Right cardiac atrium (tissue), 5 donors: ENCODE measurements at regions not wholly inside any gene's neighbourhood (a gene's known extent, or its start where the extent isn't known, plus 50 kb on each side); places are given as distances from the start of the nearest gene placed in this dataset.

Experiments
- ATAC-seq, 2 donors: fragments of 200-7000 bp; cut with Tn5 transposase; one replicate each; pipeline versions ENCODE4 v1.8.0 to v1.9.1; 2020; ENCODE audit warnings: moderate library complexity in 2 of 2, mild to moderate bottlenecking in 1 of 2
- DNase-seq, 3 donors: peaks; one replicate each; pipeline ENCODE4 v3.0.0-alpha.2; 2020
- H3K27ac ChIP-seq: one replicate; pipeline ENCODE4 v1.5.1; 2013; ENCODE audit warnings: mild to moderate bottlenecking, low read length, control low read depth, moderate library complexity
- H3K27me3 ChIP-seq: one replicate; pipeline ENCODE4 v1.6.1; 2013; ENCODE audit not compliant: control insufficient read depth, insufficient read depth
- H3K4me1 ChIP-seq: one replicate; pipeline ENCODE4 v1.6.1; 2013; ENCODE audit warnings: low read length; ENCODE audit not compliant: control insufficient read depth, insufficient read depth
- H3K4me3 ChIP-seq: one replicate; pipeline ENCODE4 v1.5.1; 2013; ENCODE audit warnings: low read length, control low read depth
- H3K9me3 ChIP-seq: one replicate; pipeline ENCODE4 v1.6.1; 2013; ENCODE audit warnings: low read length; ENCODE audit not compliant: control insufficient read depth
- WGBS: extraction: QIAGEN DNeasy Blood & Tissue Kit; methylation state at CpG from one replicate; pipeline ENCODE4 v1.1.7; 2013; 5-methylcytosine and 5-hydroxymethylcytosine counted together
- intact Hi-C, 4 donors: fragments of 100-400 bp; cut with DNase I; formaldehyde crosslinking; loops; one replicate each; pipeline versions ENCODE4 v1.11.0 to v1.14.0; 2022 to 2023
- donor health status: healthy with polysubstance abuse.
- donor health status: DM: no; HTN: yes; CAD: no.
- donor health status: DM: no; HTN: no; CAD: no.
- donor health status: DM: no; HTN: yes; CAD: no; lungs with severe emphysema.
- donor health status: DM: yes; HTN: yes; CAD: no.

GRCh38 chr18:45201489-45201888 is 413.8 kb upstream of the SLC14A2 start:
- intact Hi-C loops, result no loop called here
- Histone ChIP-seq H3K4me3 (no peak overlapping the region), H3K9me3 (no peaks in the 10 kb centered on the region), H3K27me3 (no peaks in the 10 kb centered on the region), H3K4me1 (no peaks in the 10 kb centered on the region), H3K27ac (no peak overlapping the region)
- ATAC-seq (no peak), DNase-seq (no peak)

GRCh38 chr18:45202061-45202460 is 413.2 kb upstream of the SLC14A2 start:
- Histone ChIP-seq H3K4me3 (no peak overlapping the region), H3K4me1 (no peaks in the 10 kb centered on the region), H3K27ac (no peak overlapping the region), H3K9me3 (no peaks in the 10 kb centered on the region), H3K27me3 (no peaks in the 10 kb centered on the region)
- ATAC-seq (no peak), DNase-seq (no peak)
- intact Hi-C loops, result no loop called here

GRCh38 chr18:45203677-45204076 is 411.6 kb upstream of the SLC14A2 start:
- H3K27me3 ChIP-seq, result no peaks in the 10 kb centered on the region
- intact Hi-C loops, result no loop called here
- no peaks in the 10 kb centered on the region for H3K4me1 ChIP-seq
- no peak for ATAC-seq
- DNase-seq, result no peak
- H3K9me3 ChIP-seq, result no peaks in the 10 kb centered on the region
- no peak overlapping the region for H3K27ac ChIP-seq
- WGBS, result 87% methylated on average over 2 of the region's 2 CpGs
- H3K4me3 ChIP-seq, result no peak overlapping the region

GRCh38 chr18:45207328-45207727 is 407.9 kb upstream of the SLC14A2 start:
- no peak for ATAC-seq
- intact Hi-C loops, result no loop called here
- no peak for DNase-seq
- Histone ChIP-seq H3K4me3 (no peak overlapping the region), H3K4me1 (no peaks in the 10 kb centered on the region), H3K27ac (no peak overlapping the region), H3K9me3 (no peaks in the 10 kb centered on the region), H3K27me3 (no peaks in the 10 kb centered on the region)
- 80% methylated on average over 2 of the region's 2 CpGs for WGBS

- ATAC-seq (no peak), DNase-seq (no peak)
- intact Hi-C loops, result no loop called here
- H3K9me3 ChIP-seq, result no peaks in the 10 kb centered on the region
- no peak overlapping the region for H3K27ac ChIP-seq
- H3K4me3 ChIP-seq, result no peak overlapping the region
- H3K27me3 ChIP-seq, result no peaks in the 10 kb centered on the region
- H3K4me1 ChIP-seq, result no peaks in the 10 kb centered on the region
- WGBS, result 81% methylated on average over 7 of the region's 7 CpGs
These were observed 407.1 kb upstream of the SLC14A2 start for GRCh38 chr18:45208164-45208563.

GRCh38 chr18:45212181-45213039 is 402.9 kb upstream of the SLC14A2 start:
- 58% methylated on average over 13 of the region's 13 CpGs for WGBS
- peak; percentile 84 to 92 (median 84) for DNase-seq
- H3K27me3 ChIP-seq, result no peaks in the 10 kb centered on the region
- H3K9me3 ChIP-seq, result no peaks in the 10 kb centered on the region
- H3K27ac ChIP-seq, result no peak overlapping the region
- intact Hi-C loops, result loop anchor here in 1 of 4 donors (10.0 kb wide), 2 partner anchors 308 to 518 kb away; no protein-coding TSS in a partner anchor
- ATAC-seq, result peak; percentile 96 to 97
- no peaks in the 10 kb centered on the region for H3K4me1 ChIP-seq
- H3K4me3 ChIP-seq, result no peak overlapping the region

- DNase-seq (no peak), ATAC-seq (no peak)
- Histone ChIP-seq H3K27me3 (no peaks in the 10 kb centered on the region), H3K4me1 (no peaks in the 10 kb centered on the region), H3K9me3 (no peaks in the 10 kb centered on the region), H3K27ac (no peak overlapping the region), H3K4me3 (no peak overlapping the region)
- intact Hi-C loops, result loop anchor here in 1 of 4 donors (10.0 kb wide), 2 partner anchors 308 to 518 kb away; no protein-coding TSS in a partner anchor
- WGBS, result 100% methylated on average over 1 of the region's 1 CpG
These were observed 402.3 kb upstream of the SLC14A2 start for GRCh38 chr18:45213040-45213333.

GRCh38 chr18:45218436-45218835 is 396.8 kb upstream of the SLC14A2 start:
- intact Hi-C loops, result loop anchor here in 1 of 4 donors (10.0 kb wide), 2 partner anchors 314 to 524 kb away; no protein-coding TSS in a partner anchor
- no peak overlapping the region for H3K27ac ChIP-seq
- ATAC-seq (no peak), DNase-seq (no peak)
- no peak overlapping the region for H3K4me3 ChIP-seq
- 85% methylated on average over 6 of the region's 6 CpGs for WGBS
- no peaks in the 10 kb centered on the region for H3K27me3 ChIP-seq
- no peaks in the 10 kb centered on the region for H3K4me1 ChIP-seq
- no peaks in the 10 kb centered on the region for H3K9me3 ChIP-seq

- Histone ChIP-seq H3K4me1 (no peaks in the 10 kb centered on the region), H3K9me3 (no peaks in the 10 kb centered on the region), H3K27me3 (no peaks in the 10 kb centered on the region), H3K27ac (no peak overlapping the region), H3K4me3 (no peak overlapping the region)
- DNase-seq, result no peak
- WGBS, result 81% methylated on average over 5 of the region's 5 CpGs
- ATAC-seq, result no peak
- intact Hi-C loops, result no loop called here
These were observed 393.9 kb upstream of the SLC14A2 start for GRCh38 chr18:45221363-45221762.

GRCh38 chr18:45222180-45222579 is 393.1 kb upstream of the SLC14A2 start:
- no peak overlapping the region for H3K27ac ChIP-seq
- intact Hi-C loops, result no loop called here
- 40% methylated on average over 3 of the region's 3 CpGs for WGBS

GRCh38 chr18:45227001-45227742 is 388.1 kb upstream of the SLC14A2 start:
- no peaks in the 10 kb centered on the region for H3K9me3 ChIP-seq
- intact Hi-C loops, result no loop called here
- WGBS, result 85% methylated on average over 1 of the region's 1 CpG
- no peak for ATAC-seq
- DNase-seq, result no peak
- H3K27ac ChIP-seq, result no peak overlapping the region
- no peak overlapping the region for H3K4me3 ChIP-seq
- H3K4me1 ChIP-seq, result no peaks in the 10 kb centered on the region
- H3K27me3 ChIP-seq, result no peaks in the 10 kb centered on the region

More at GRCh38 chr18:45222180-45222579, 393.1 kb upstream of the SLC14A2 start:
- Histone ChIP-seq H3K4me3 (no peak overlapping the region), H3K4me1 (no peaks in the 10 kb centered on the region), H3K27me3 (no peaks in the 10 kb centered on the region), H3K9me3 (no peaks in the 10 kb centered on the region)
- DNase-seq (no peak), ATAC-seq (peak; percentile 32 to 56)
